ENCODE measurements at regions not wholly inside any gene's neighbourhood (a gene's known extent, or its start where the extent isn't known, plus 50 kb on each side); places are given as distances from the start of the nearest gene placed in this dataset.

GRCh38 chr13:72523593-72523992 is 203.8 kb downstream of the MZT1 start:
- no peaks in the 10 kb centered on the region for H3K27me3 ChIP-seq (ENCODE audit: insufficient read depth, low read depth)
- no peak for TF ChIP-seq CTCF (conservative IDR thresholded peaks at IDR 0.05; ENCODE audit: low read depth, low read length)
- no peak overlapping the region for H3K4me3 ChIP-seq (IDR thresholded peaks at IDR 0.05; ENCODE audit: insufficient read depth, low read depth, low read length)
- no peak overlapping the region for H3K4me2 ChIP-seq
- no peaks in the 10 kb centered on the region for H3K36me3 ChIP-seq (ENCODE audit: insufficient read depth)
- H3K27ac ChIP-seq = no peak overlapping the region
- H3K79me2 ChIP-seq (ENCODE audit: insufficient read depth, low read depth) = no peaks in the 10 kb centered on the region
- no peaks in the 10 kb centered on the region for H4K20me1 ChIP-seq (ENCODE audit: insufficient read depth)
- H2AFZ ChIP-seq (ENCODE audit: low read depth) = no peak overlapping the region
- no peaks in the 10 kb centered on the region for H3K4me1 ChIP-seq (ENCODE audit: low read depth, poor library complexity, severe bottlenecking)
- H3K9ac ChIP-seq = no peak overlapping the region

GRCh38 chr13:72523049-72523448 is 204.4 kb downstream of the MZT1 start:
- no peak for TF ChIP-seq CTCF (conservative IDR thresholded peaks at IDR 0.05; ENCODE audit: low read depth, low read length)
- Histone ChIP-seq H3K9ac (no peak overlapping the region), H4K20me1 (ENCODE audit: insufficient read depth) (no peaks in the 10 kb centered on the region)

GRCh38 chr13:72521940-72522661 is 205.3 kb downstream of the MZT1 start:
- Histone ChIP-seq H3K4me3 (IDR thresholded peaks at IDR 0.05; ENCODE audit: insufficient read depth, low read depth, low read length) (no peak overlapping the region), H3K4me2 (no peak overlapping the region), H3K79me2 (ENCODE audit: insufficient read depth, low read depth) (no peaks in the 10 kb centered on the region), H3K27ac (no peak overlapping the region), H3K27me3 (ENCODE audit: insufficient read depth, low read depth) (no peaks in the 10 kb centered on the region), H3K9ac (no peak overlapping the region), H3K36me3 (ENCODE audit: insufficient read depth) (no peaks in the 10 kb centered on the region), H3K4me1 (ENCODE audit: low read depth, poor library complexity, severe bottlenecking) (no peaks in the 10 kb centered on the region), H4K20me1 (ENCODE audit: insufficient read depth) (no peaks in the 10 kb centered on the region), H2AFZ (ENCODE audit: low read depth) (no peak overlapping the region)
- no peak for TF ChIP-seq CTCF (conservative IDR thresholded peaks at IDR 0.05; ENCODE audit: low read depth, low read length)

More at GRCh38 chr13:72523049-72523448, 204.4 kb downstream of the MZT1 start:
- Histone ChIP-seq H2AFZ (ENCODE audit: low read depth) (no peak overlapping the region), H3K36me3 (ENCODE audit: insufficient read depth) (no peaks in the 10 kb centered on the region), H3K4me2 (no peak overlapping the region), H3K4me1 (ENCODE audit: low read depth, poor library complexity, severe bottlenecking) (no peaks in the 10 kb centered on the region), H3K4me3 (IDR thresholded peaks at IDR 0.05; ENCODE audit: insufficient read depth, low read depth, low read length) (no peak overlapping the region), H3K27ac (no peak overlapping the region), H3K27me3 (ENCODE audit: insufficient read depth, low read depth) (no peaks in the 10 kb centered on the region), H3K79me2 (ENCODE audit: insufficient read depth, low read depth) (no peaks in the 10 kb centered on the region)

GRCh38 chr13:72514146-72514545 is 213.3 kb downstream of the MZT1 start:
- no peak overlapping the region for H3K27ac ChIP-seq
- H2AFZ ChIP-seq (ENCODE audit: low read depth) = no peak overlapping the region
- no peak for TF ChIP-seq CTCF (conservative IDR thresholded peaks at IDR 0.05; ENCODE audit: low read depth, low read length)

More at GRCh38 chr13:72514146-72514545, 213.3 kb downstream of the MZT1 start:
- Histone ChIP-seq H4K20me1 (ENCODE audit: insufficient read depth) (no peaks in the 10 kb centered on the region), H3K4me3 (IDR thresholded peaks at IDR 0.05; ENCODE audit: insufficient read depth, low read depth, low read length) (no peak overlapping the region), H3K79me2 (ENCODE audit: insufficient read depth, low read depth) (no peaks in the 10 kb centered on the region), H3K36me3 (ENCODE audit: insufficient read depth) (no peaks in the 10 kb centered on the region), H3K9ac (no peak overlapping the region), H3K4me2 (no peak overlapping the region), H3K27me3 (ENCODE audit: insufficient read depth, low read depth) (no peaks in the 10 kb centered on the region), H3K4me1 (ENCODE audit: low read depth, poor library complexity, severe bottlenecking) (no peaks in the 10 kb centered on the region)
